ENCODE measurements at regions not wholly inside any gene's neighbourhood (a gene's known extent, or its start where the extent isn't known, plus 50 kb on each side); places are given as distances from the start of the nearest gene placed in this dataset.
"Not testable (repeated sequence)": the region's sequence is repeated elsewhere in the genome, so short reads cannot be mapped to it uniquely, and the experiment has no call there.

- not testable (repeated sequence) for DNase-seq
These were observed 109.0 kb upstream of the DEFB108B start for GRCh38 chr11:71723991-71724390.

DNA sequence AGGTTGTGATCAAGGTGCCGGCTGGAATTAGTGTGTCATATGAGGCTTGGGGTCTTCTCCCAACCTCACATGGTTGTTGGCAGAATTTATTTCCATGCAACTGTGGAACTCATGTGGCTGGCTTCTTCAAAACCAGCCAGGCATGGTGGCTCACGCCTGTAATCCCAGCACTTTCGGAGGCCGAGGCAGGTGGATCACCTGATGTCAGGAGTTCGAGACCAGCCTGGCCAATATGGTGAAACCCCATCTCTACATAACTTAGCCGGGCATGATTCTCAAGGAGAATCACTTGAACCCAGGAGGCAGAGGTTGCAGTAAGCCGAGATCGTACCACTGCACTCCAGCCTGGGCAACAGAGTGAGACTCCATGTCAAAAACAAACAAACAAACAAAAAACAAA lies 102.3 kb upstream of the DEFB108B start:
- not testable (repeated sequence) for DNase-seq

DNA sequence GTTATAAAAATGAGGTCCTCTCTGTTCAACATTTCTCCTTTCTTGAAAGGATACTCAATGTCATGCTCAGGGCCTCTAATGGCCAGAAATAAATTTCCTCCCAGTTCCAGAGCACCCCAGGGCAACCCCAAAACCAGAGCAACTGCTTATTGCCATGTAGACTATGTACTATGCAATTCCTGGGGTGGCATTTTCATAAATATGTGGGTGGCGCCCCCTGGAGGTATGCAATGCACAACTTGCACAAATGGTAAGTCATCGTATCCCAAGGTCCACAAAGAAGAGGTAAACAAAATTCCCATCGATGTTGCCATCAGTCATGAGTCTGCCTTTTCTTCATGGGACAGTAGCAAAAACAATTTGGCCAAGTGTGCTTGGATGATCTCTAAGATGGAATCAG lies 98.6 kb upstream of the DEFB108B start:
- not testable (repeated sequence) for DNase-seq

DNA sequence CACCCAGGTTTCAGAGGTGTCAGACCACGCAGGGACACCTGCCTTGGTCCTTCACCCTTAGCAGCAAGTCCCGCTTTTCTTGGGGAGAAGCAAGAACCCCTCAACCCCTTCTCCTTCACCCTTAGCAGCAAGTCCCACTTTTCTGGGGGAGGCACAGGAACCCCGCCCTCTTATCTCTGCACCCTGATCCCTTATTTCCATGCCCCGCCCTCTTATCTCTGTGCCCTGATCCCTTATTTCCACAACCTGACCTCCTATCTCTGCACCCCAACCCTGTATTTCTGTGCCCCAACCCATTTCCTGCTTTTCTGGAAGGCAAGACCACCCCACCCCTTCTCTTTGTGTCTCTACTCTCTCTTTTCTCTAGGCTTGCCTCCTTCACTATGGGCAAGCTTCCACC lies 94.7 kb upstream of the DEFB108B start:
- not testable (repeated sequence) for DNase-seq

DNA sequence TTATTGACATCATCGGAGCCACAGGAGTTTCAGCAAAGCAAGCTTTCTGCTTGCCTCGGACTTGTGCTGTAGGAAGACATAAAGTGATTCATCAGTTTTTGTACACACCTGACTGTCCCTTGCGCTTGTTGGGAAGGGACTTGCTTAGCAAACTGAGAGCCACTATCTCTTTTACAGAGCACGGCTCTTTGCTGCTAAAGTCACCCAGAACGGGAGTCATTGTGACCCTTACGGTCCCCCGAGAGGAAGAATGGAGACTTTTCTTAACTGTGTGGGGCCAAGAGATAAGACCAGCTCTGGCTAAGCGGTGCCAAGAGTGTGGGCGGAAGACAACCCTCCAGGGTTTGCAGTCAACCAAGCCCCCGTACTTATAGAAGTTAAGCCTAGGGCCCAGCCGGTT lies 89.6 kb upstream of the DEFB108B start:
- DNase-seq: not testable (repeated sequence)

- not testable (repeated sequence) for DNase-seq
These were observed 87.3 kb upstream of the DEFB108B start for GRCh38 chr11:71745656-71746055.

- DNase-seq: not testable (repeated sequence)
These were observed 86.7 kb upstream of the DEFB108B start for GRCh38 chr11:71746263-71746662.

- not testable (repeated sequence) for DNase-seq
These were observed 83.9 kb upstream of the DEFB108B start for GRCh38 chr11:71748965-71749620.

- DNase-seq: not testable (repeated sequence)
These were observed 82.1 kb upstream of the DEFB108B start for GRCh38 chr11:71750908-71751307.

DNA sequence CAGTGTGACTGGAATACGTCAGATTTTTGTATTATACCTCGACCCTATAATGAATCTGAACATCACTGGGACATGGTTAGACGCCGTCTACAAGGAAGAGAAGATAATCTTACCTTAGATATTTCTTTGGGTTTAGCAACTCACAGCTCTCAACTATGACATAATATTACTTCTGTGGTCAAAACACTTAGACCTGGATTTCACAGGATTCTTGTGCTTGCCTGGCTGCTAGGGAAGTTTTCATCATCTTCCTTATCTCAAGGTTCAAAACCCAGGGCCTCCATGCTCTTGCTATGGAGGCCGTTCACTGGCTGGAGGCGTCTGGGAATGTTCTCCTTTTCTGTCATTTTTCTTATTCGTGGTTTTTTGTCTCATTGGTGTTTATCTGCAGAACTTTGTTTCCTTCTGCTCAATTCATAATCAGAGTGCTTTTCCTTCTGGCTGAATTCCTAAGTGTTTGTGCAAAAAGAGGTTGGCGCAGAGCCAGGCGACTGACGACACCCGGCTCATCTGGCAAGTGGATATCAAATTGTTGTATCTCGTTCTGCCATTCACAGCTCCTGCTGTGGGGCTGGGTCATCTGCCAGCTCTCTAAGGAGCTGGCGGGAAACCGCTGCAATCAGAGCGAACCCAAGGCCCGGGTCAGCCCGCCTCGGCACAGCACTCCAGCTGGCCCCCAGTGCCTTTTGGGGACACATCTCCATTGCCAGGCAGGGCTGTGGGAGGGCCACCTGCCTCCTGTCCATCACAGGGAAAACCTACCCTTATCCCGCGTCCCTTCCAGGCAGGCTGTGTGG lies 68.1 kb upstream of the DEFB108B start:
- DNase-seq: not testable (repeated sequence)

GRCh38 chr11:71767016-71767415 lies 66.0 kb upstream of the DEFB108B start:
- not testable (repeated sequence) for DNase-seq

DNA sequence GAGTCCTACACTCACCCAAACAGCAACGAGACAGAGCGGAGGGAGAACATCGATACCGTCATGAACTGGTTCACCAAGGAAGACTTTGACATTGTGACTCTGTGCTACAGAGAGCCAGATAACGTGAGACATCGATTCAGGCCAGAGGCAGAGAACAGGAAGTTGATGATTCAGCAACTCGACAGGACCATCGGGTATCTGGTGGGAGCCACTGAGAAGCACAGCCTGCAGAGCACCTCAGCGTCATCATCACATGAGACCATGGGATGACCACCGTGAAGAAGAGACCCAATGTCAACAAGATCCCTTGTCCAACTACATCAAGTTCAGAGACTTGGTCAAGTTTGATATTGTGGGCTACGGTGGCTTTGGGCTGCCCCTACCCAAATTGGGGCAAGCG lies 60.8 kb upstream of the DEFB108B start:
- not testable (repeated sequence) for DNase-seq

GRCh38 chr11:71774603-71775222 lies 58.3 kb upstream of the DEFB108B start:
- no peak for DNase-seq

- DNase-seq: not testable (repeated sequence)
These were observed 52.9 kb upstream of the DEFB108B start for GRCh38 chr11:71780116-71780515.

GRCh38 chr11:71780771-71781170 lies 52.2 kb upstream of the DEFB108B start:
- DNase-seq: not testable (repeated sequence)

GRCh38 chr11:71781491-71781890 lies 51.5 kb upstream of the DEFB108B start:
- not testable (repeated sequence) for DNase-seq

GRCh38 chr11:71782229-71782861 lies 50.7 kb upstream of the DEFB108B start:
- DNase-seq: not testable (repeated sequence)

- not testable (repeated sequence) for DNase-seq
These were observed 49.8 kb upstream of the DEFB108B start for GRCh38 chr11:71783191-71783590.
